SK-N-MC (cell line): ENCODE measurements at regions not wholly inside any gene's neighbourhood (a gene's known extent, or its start where the extent isn't known, plus 50 kb on each side); places are given as distances from the start of the nearest gene placed in this dataset.

Source experiments
- EZH2 ChIP-seq: fragments of 200-600 bp; sonication (generic); IDR thresholded peaks from one replicate; pipeline ENCODE4 v1.6.1; 2017; ENCODE audit warnings: antibody characterized with exemption
- POLR2AphosphoS5 ChIP-seq: IDR thresholded peaks from 2 replicates; pipeline ENCODE4 v1.6.1; 2012; ENCODE audit warnings: mild to moderate bottlenecking, low read depth, low read length, borderline replicate concordance

DNA sequence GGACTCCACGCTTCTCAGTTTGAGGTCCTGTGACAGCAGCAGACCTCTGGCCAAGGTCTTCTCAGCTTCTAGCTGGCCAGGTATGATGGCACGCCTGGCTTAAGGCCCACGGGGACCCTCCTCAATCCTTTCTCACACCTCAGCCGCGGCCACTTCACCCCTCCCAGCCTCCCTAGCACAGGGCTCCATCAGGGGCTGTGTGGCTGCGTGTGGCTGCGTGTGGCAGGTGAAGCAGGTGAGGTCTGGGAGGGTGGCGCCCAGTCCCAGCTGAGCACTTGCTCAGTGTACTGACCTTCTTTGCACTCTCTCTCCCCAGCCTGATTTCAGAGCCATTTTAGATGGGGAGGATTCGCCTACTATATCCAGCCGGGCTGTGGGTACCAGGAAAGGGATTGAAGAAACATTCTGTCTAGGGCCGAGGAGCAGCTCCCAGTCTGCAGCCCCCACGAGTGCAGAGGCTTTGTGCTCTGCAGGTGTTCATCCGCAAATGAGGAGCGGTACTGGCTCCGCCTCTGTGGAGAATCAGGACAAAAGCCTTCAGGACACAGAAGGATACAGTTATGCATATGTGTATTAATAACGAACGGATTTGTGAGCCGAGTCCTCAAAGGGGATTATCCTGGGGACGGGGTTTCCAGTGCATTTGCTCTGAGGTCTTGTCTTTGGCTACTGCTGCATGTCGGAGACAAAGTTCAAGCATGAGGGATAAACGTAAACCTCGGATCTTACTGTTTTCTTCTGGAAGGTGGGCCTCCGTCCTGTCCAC is 236.9 kb upstream of the RAB6C start:
- TF ChIP-seq POLR2AphosphoS5 (no peak), EZH2 (no peak)
